K562 (cell line): ENCODE measurements at regions not wholly inside any gene's neighbourhood (a gene's known extent, or its start where the extent isn't known, plus 50 kb on each side); places are given as distances from the start of the nearest gene placed in this dataset.

Experiments
- ATAC-seq: fragments of 200-7000 bp; cut with Tn5 transposase; 3 replicates; pipeline ENCODE4 v1.9.1; 2020; ENCODE audit warnings: moderate library complexity
- BruUV-seq: library from RNA; stranded (reverse); fragments of 400-500 nt; replicated peaks from 2 replicates; lab custom pipeline; 2021; lab: Mats Ljungman, UMichigan
- CTCF ChIA-PET: fragments of 300-600 bp; formaldehyde crosslinking; extraction: SDS; loops from one replicate; lab custom pipeline; 2021; ENCODE audit warnings: low intra/inter-chr PET ratio; lab: Yijun Ruan, JAX
- POLR2A ChIA-PET: fragments of 300-600, 350-650 bp; sonication (Branson Sonifier 250); formaldehyde crosslinking; extraction: SDS; loops from one replicate; lab custom pipeline; 2021; ENCODE audit warnings: antibody characterized with exemption, inconsistent platforms; lab: Yijun Ruan, JAX
- DNase-seq, 4 experiments: peaks; one replicate each; pipeline versions ENCODE4 v3.0.0 to v3.0.0-alpha.2; 2011 to 2018; ENCODE audit warnings: low spot score in 3 of 4, mixed read lengths in 3 of 4; ENCODE audit errors: extremely low read depth in 1 of 4
- FAIRE-seq: peaks from 2 replicates; lab custom pipeline; 2011; peaks lifted over from hg19 to GRCh38; lab: Jason Lieb, UNC
- H2AFZ ChIP-seq: 2 replicates; pipeline ENCODE4 v1.6.0; 2011; ENCODE audit warnings: low read depth, low read length, control low read depth, inconsistent platforms
- H3K27ac ChIP-seq: fragments of 200-600 bp; 3 replicates; pipeline ENCODE4 v1.8.0; 2011; ENCODE audit warnings: low read depth, mild to moderate bottlenecking, control low read depth, inconsistent platforms, low read length, moderate library complexity, mixed read lengths; ENCODE audit errors: extremely low read depth
- H3K27me3 ChIP-seq, 2 experiments: fragments of 300-600 bp in 1 of 2; 2 replicates in 1 of 2; 3 replicates in 1 of 2; pipeline versions ENCODE4 v1.6.0 to v1.8.0; 2011; ENCODE audit warnings: inconsistent platforms in 2 of 2, low read length in 2 of 2, mild to moderate bottlenecking in 1 of 2, mixed read lengths in 1 of 2, moderate library complexity in 1 of 2; ENCODE audit not compliant: control insufficient read depth in 2 of 2, insufficient read depth in 2 of 2
- H3K36me3 ChIP-seq: fragments of 300-600 bp; 3 replicates; pipeline ENCODE4 v1.8.0; 2011; ENCODE audit warnings: mild to moderate bottlenecking, low read length, inconsistent platforms; ENCODE audit not compliant: control insufficient read depth, insufficient read depth
- H3K4me1 ChIP-seq, 2 experiments: fragments of 200-600 bp in 1 of 2; replicated peaks in 1 of 2; 2 replicates in 1 of 2; 3 replicates in 1 of 2; pipeline versions ENCODE4 v1.5.1 to v1.8.0; 2011; ENCODE audit warnings: inconsistent platforms in 2 of 2, low read length in 2 of 2, mild to moderate bottlenecking in 1 of 2, mixed read lengths in 1 of 2, moderate library complexity in 1 of 2; ENCODE audit not compliant: control insufficient read depth in 2 of 2, insufficient read depth in 2 of 2
- H3K4me2 ChIP-seq: 2 replicates; pipeline ENCODE4 v1.6.1; 2011; ENCODE audit warnings: low read length, control low read depth, inconsistent platforms, mixed read lengths; ENCODE audit not compliant: insufficient read depth
- H3K4me3 ChIP-seq: fragments of 200-600 bp; sonication (generic), shearing (Covaris generic); 2 replicates; pipeline ENCODE4 v1.5.1; 2016; ENCODE audit warnings: control low read depth, inconsistent platforms
- H3K79me2 ChIP-seq: fragments of 200-600 bp; 3 replicates; pipeline ENCODE4 v1.8.0; 2011; ENCODE audit warnings: low read length, inconsistent platforms; ENCODE audit not compliant: control insufficient read depth, insufficient read depth
- H3K9ac ChIP-seq, 2 experiments: 2 replicates each; pipeline versions ENCODE4 v1.6.0 to v1.6.1; 2011; ENCODE audit warnings: low read depth in 2 of 2, low read length in 2 of 2, control low read depth in 1 of 2, inconsistent platforms in 1 of 2, mild to moderate bottlenecking in 1 of 2, mixed read lengths in 1 of 2; ENCODE audit not compliant: insufficient read depth in 1 of 2
- H3K9me1 ChIP-seq: one replicate; pipeline ENCODE4 v1.6.0; 2011; ENCODE audit warnings: inconsistent platforms, mild to moderate bottlenecking, low read length, moderate library complexity; ENCODE audit not compliant: control insufficient read depth, insufficient read depth
- H3K9me3 ChIP-seq: replicated peaks from 2 replicates; pipeline ENCODE4 v1.5.1; 2011; ENCODE audit warnings: low read depth, low read length, inconsistent platforms; ENCODE audit not compliant: control insufficient read depth, insufficient read depth
- H4K20me1 ChIP-seq: replicated peaks from 2 replicates; pipeline ENCODE4 v1.6.1; 2011; ENCODE audit warnings: low read length, inconsistent platforms, mixed read lengths; ENCODE audit not compliant: control insufficient read depth, insufficient read depth
- CREB3 ChIP-seq: fragments of 450-650 bp; conservative IDR thresholded peaks from 2 replicates; pipeline ENCODE4 v1.6.1; 2016; ENCODE audit warnings: missing genetic modification characterization, low read depth, mild to moderate bottlenecking, missing compliant biosample characterization, moderate library complexity
- LCOR ChIP-seq: sonication (generic); formaldehyde crosslinking; IDR thresholded peaks from 2 replicates; pipeline ENCODE4 v1.8.0; 2022; ENCODE audit warnings: mild to moderate bottlenecking, missing genetic modification reagents
- MED1 ChIP-seq: sonication (generic); formaldehyde crosslinking; IDR thresholded peaks from 2 replicates; pipeline ENCODE4 v1.8.1; 2023; ENCODE audit warnings: missing genetic modification reagents, borderline replicate concordance
- NR2C1 ChIP-seq, 2 experiments: fragments of 450-650 bp; IDR thresholded peaks; 2 replicates each; pipeline ENCODE4 v1.6.1; 2017; ENCODE audit warnings: mild to moderate bottlenecking in 2 of 2, antibody characterized with exemption in 1 of 2, inconsistent platforms in 1 of 2, missing compliant biosample characterization in 1 of 2, missing genetic modification characterization in 1 of 2
- RNF219 ChIP-seq: fragments of 250-450 bp; sonication (Bioruptor Pico); IDR thresholded peaks from 2 replicates; pipeline ENCODE4 v1.5.0; 2022; ENCODE audit warnings: mild to moderate bottlenecking
- TCF7 ChIP-seq: sonication (generic); IDR thresholded peaks from 2 replicates; pipeline ENCODE4 v1.6.1; 2016; ENCODE audit warnings: antibody characterized with exemption, borderline replicate concordance
- ZBTB1 ChIP-seq: sonication (generic); formaldehyde crosslinking; IDR thresholded peaks from 2 replicates; pipeline ENCODE4 v1.8.1; 2023; ENCODE audit warnings: missing genetic modification reagents, low read depth, mild to moderate bottlenecking, borderline replicate concordance
- WGBS: fragments of 100-300 bp; shearing (Covaris generic); methylation state at CpG from one replicate; pipeline ENCODE4 v1.1.6; 2016; ENCODE audit warnings: low coverage, mixed read lengths; ENCODE audit not compliant: insufficient coverage; ENCODE audit errors: missing lambda C conversion rate; 5-methylcytosine and 5-hydroxymethylcytosine counted together
- in situ Hi-C: fragments of 300-500 bp; cut with MboI; formaldehyde crosslinking; loops from 4 replicates; pipeline ENCODE4 v1.15.0; 2018; ENCODE audit warnings: inconsistent platforms, mixed read lengths
- intact Hi-C: fragments of 100-400 bp; cut with micrococcal nuclease; formaldehyde crosslinking; loops from 2 replicates; pipeline ENCODE4 v1.14.2; 2022

GRCh38 chr14:98688446-98688845 is 583.6 kb downstream of the BCL11B start:
- no peaks in the 10 kb centered on the region for H3K79me2 ChIP-seq
- no peak for FAIRE-seq
- H3K9ac ChIP-seq = no peak overlapping the region
- 4% methylated on average over 2 of the region's 3 CpGs for WGBS
- H3K4me3 ChIP-seq = no peak overlapping the region
- no peaks in the 10 kb centered on the region for H4K20me1 ChIP-seq
- no peaks in the 10 kb centered on the region for H3K27me3 ChIP-seq
- no peak for DNase-seq
- no peak overlapping the region for H3K27ac ChIP-seq
- no peak overlapping the region for H3K4me2 ChIP-seq
- BruUV-seq = no TSS peak
- CTCF ChIA-PET = no interaction called here
- H3K4me1 ChIP-seq = no peaks in the 10 kb centered on the region
- intact Hi-C loops = no loop called here
- TF ChIP-seq ZBTB1 = no peak
- TF ChIP-seq, all 486 proteins: peak for 0
- POLR2A ChIA-PET = no interaction called here
- no peaks in the 10 kb centered on the region for H3K36me3 ChIP-seq
- no peak overlapping the region for H2AFZ ChIP-seq
- in situ Hi-C loops = no loop called here
- H3K9me1 ChIP-seq = no peaks in the 10 kb centered on the region
- no peaks in the 10 kb centered on the region for H3K9me3 ChIP-seq
- ATAC-seq = no peak

GRCh38 chr14:98689951-98690350 is 582.0 kb downstream of the BCL11B start:
- Histone ChIP-seq H3K4me1 (no peaks in the 10 kb centered on the region), H2AFZ (no peak overlapping the region), H3K79me2 (no peaks in the 10 kb centered on the region), H3K27me3 (no peaks in the 10 kb centered on the region), H3K9me1 (no peaks in the 10 kb centered on the region), H4K20me1 (no peaks in the 10 kb centered on the region), H3K27ac (no peak overlapping the region), H3K9me3 (no peaks in the 10 kb centered on the region), H3K4me3 (no peak overlapping the region), H3K4me2 (no peak overlapping the region)
- no TSS peak for BruUV-seq
- no peak for DNase-seq
- POLR2A ChIA-PET = no interaction called here
- no peak for ATAC-seq
- FAIRE-seq = no peak
- in situ Hi-C loops = no loop called here
- CTCF ChIA-PET = no interaction called here
- TF ChIP-seq LCOR (no peak), MED1 (no peak), NR2C1 (IDR thresholded peaks at IDR 0.05) (no peak), NR2C1 (tag; IDR thresholded peaks at IDR 0.05) (no peak), RNF219 (no peak), CREB3 (tag) (no peak), TCF7 (no peak)
- TF ChIP-seq, all 486 proteins: peak for 0
- no peaks in the 10 kb centered on the region for H3K36me3 ChIP-seq
- WGBS = 3% methylated on average over 3 of the region's 3 CpGs
- intact Hi-C loops = no loop called here
- H3K9ac ChIP-seq = no peak overlapping the region
